ENCODE measurements at regions not wholly inside any gene's neighbourhood (a gene's known extent, or its start where the extent isn't known, plus 50 kb on each side); places are given as distances from the start of the nearest gene placed in this dataset.

- ChIA-PET POLR2A (no interaction called here), CTCF (no interaction called here)
- Histone ChIP-seq H3K27me3 (ENCODE audit: control insufficient read depth, insufficient read depth, low read length) (no peaks in the 10 kb centered on the region), H3K4me3 (ENCODE audit: low read depth, low read length) (no peak overlapping the region), H3K36me3 (ENCODE audit: control insufficient read depth, insufficient read depth, low read length) (no peaks in the 10 kb centered on the region)
- DNase-seq (ENCODE audit: low read depth): no peak
- TF ChIP-seq CTCF (IDR thresholded peaks at IDR 0.05; ENCODE audit: insufficient read depth, low read depth, low read length): no peak
Observed at GRCh38 chr5:129244478-129244877, 149.9 kb downstream of the ISOC1 start.

- ChIA-PET CTCF (no interaction called here), POLR2A (no interaction called here)
- no peak for DNase-seq (ENCODE audit: low read depth)
- Histone ChIP-seq H3K4me3 (ENCODE audit: low read depth, low read length) (no peak overlapping the region), H3K27me3 (ENCODE audit: control insufficient read depth, insufficient read depth, low read length) (no peaks in the 10 kb centered on the region), H3K36me3 (ENCODE audit: control insufficient read depth, insufficient read depth, low read length) (no peaks in the 10 kb centered on the region)
- no peak for TF ChIP-seq CTCF (IDR thresholded peaks at IDR 0.05; ENCODE audit: insufficient read depth, low read depth, low read length)
Observed at GRCh38 chr5:129245489-129245888, 150.9 kb downstream of the ISOC1 start.

- H3K27me3 ChIP-seq (ENCODE audit: control insufficient read depth, insufficient read depth, low read length): no peaks in the 10 kb centered on the region
- H3K4me3 ChIP-seq (ENCODE audit: low read depth, low read length): no peak overlapping the region
- CTCF ChIA-PET: no interaction called here
- no peak for TF ChIP-seq CTCF (IDR thresholded peaks at IDR 0.05; ENCODE audit: insufficient read depth, low read depth, low read length)
- no peak for DNase-seq (ENCODE audit: low read depth)
- POLR2A ChIA-PET: no interaction called here
- no peaks in the 10 kb centered on the region for H3K36me3 ChIP-seq (ENCODE audit: control insufficient read depth, insufficient read depth, low read length)
Observed at GRCh38 chr5:129246088-129246487, 151.5 kb downstream of the ISOC1 start.

- Histone ChIP-seq H3K27me3 (ENCODE audit: control insufficient read depth, insufficient read depth, low read length) (no peaks in the 10 kb centered on the region), H3K36me3 (ENCODE audit: control insufficient read depth, insufficient read depth, low read length) (no peaks in the 10 kb centered on the region), H3K4me3 (ENCODE audit: low read depth, low read length) (no peak overlapping the region)
- CTCF ChIA-PET: no interaction called here
- POLR2A ChIA-PET: no interaction called here
- TF ChIP-seq CTCF (IDR thresholded peaks at IDR 0.05; ENCODE audit: insufficient read depth, low read depth, low read length): no peak
- DNase-seq (ENCODE audit: low read depth): no peak
Observed at GRCh38 chr5:129249886-129250285, 155.3 kb downstream of the ISOC1 start.

- ChIA-PET POLR2A (no interaction called here), CTCF (no interaction called here)
- Histone ChIP-seq H3K36me3 (ENCODE audit: control insufficient read depth, insufficient read depth, low read length) (no peaks in the 10 kb centered on the region), H3K27me3 (ENCODE audit: control insufficient read depth, insufficient read depth, low read length) (no peaks in the 10 kb centered on the region), H3K4me3 (ENCODE audit: low read depth, low read length) (no peak overlapping the region)
- TF ChIP-seq CTCF (IDR thresholded peaks at IDR 0.05; ENCODE audit: insufficient read depth, low read depth, low read length): no peak
- no peak for DNase-seq (ENCODE audit: low read depth)
Observed at GRCh38 chr5:129271308-129271707, 176.8 kb downstream of the ISOC1 start.

Measured in BJ (cell line).